IMR-90 (cell line): ENCODE measurements at regions not wholly inside any gene's neighbourhood (a gene's known extent, or its start where the extent isn't known, plus 50 kb on each side); places are given as distances from the start of the nearest gene placed in this dataset.

ENCODE experiments used
- ATAC-seq: fragments of 200-7000 bp; cut with Tn5 transposase; 2 replicates; pipeline ENCODE4 v1.9.1; 2020; ENCODE audit warnings: low read depth, mild to moderate bottlenecking, moderate library complexity
- BruUV-seq: library from RNA; stranded (reverse); fragments of 400-500 nt; replicated peaks from 2 replicates; lab custom pipeline; 2021; lab: Mats Ljungman, UMichigan
- CTCF ChIA-PET: fragments of 300-600 bp; formaldehyde crosslinking; extraction: SDS; loops from one replicate; lab custom pipeline; 2021; ENCODE audit warnings: antibody characterized with exemption; lab: Yijun Ruan, JAX
- POLR2A ChIA-PET: fragments of 300-600 bp; sonication (Branson Sonifier 250); formaldehyde crosslinking; loops from one replicate; lab custom pipeline; 2022; ENCODE audit warnings: antibody characterized with exemption; ENCODE audit not compliant: unreplicated experiment; lab: Charles Lee
- DNase-seq: peaks from one replicate; pipeline ENCODE4 v3.0.0; 2013
- H2AFZ ChIP-seq: replicated peaks from 2 replicates; pipeline ENCODE3; 2013; ENCODE audit warnings: low read length, mild to moderate bottlenecking; ENCODE audit not compliant: poor library complexity
- H2AK5ac ChIP-seq: 2 replicates; pipeline ENCODE4 v1.6.1; 2013; ENCODE audit warnings: low read depth, low read length, inconsistent platforms
- H2AK9ac ChIP-seq: replicated peaks from 2 replicates; pipeline ENCODE3; 2013; ENCODE audit warnings: mild to moderate bottlenecking, low read depth, low read length, moderate library complexity; ENCODE audit not compliant: poor library complexity
- H2BK120ac ChIP-seq: 2 replicates; pipeline ENCODE4 v1.6.1; 2013; ENCODE audit warnings: low read depth, low read length, inconsistent platforms
- H2BK15ac ChIP-seq: 3 replicates; pipeline ENCODE4 v1.6.1; 2013; ENCODE audit warnings: low read depth, low read length, inconsistent platforms
- H2BK20ac ChIP-seq: 2 replicates; pipeline ENCODE4 v1.6.1; 2013; ENCODE audit warnings: low read depth, mild to moderate bottlenecking, inconsistent platforms, low read length, moderate library complexity
- H2BK5ac ChIP-seq: 2 replicates; pipeline ENCODE4 v1.6.1; 2013; ENCODE audit warnings: mild to moderate bottlenecking, low read depth, low read length, inconsistent platforms; ENCODE audit not compliant: poor library complexity, severe bottlenecking
- H3K14ac ChIP-seq: replicated peaks from 2 replicates; pipeline ENCODE4 v1.6.1; 2013; ENCODE audit warnings: low read depth, low read length, inconsistent platforms
- H3K18ac ChIP-seq: 2 replicates; pipeline ENCODE4 v1.6.1; 2013; ENCODE audit warnings: low read depth, low read length, control low read depth
- H3K23ac ChIP-seq: 2 replicates; pipeline ENCODE4 v1.6.1; 2013; ENCODE audit warnings: low read depth, low read length, inconsistent platforms
- H3K27ac ChIP-seq: 2 replicates; pipeline ENCODE4 v1.5.1; 2013; ENCODE audit warnings: mild to moderate bottlenecking, control low read depth, low read length; ENCODE audit not compliant: insufficient read depth
- H3K27me3 ChIP-seq: 2 replicates; pipeline ENCODE4 v1.6.1; 2013; ENCODE audit warnings: low read length; ENCODE audit not compliant: control insufficient read depth, insufficient read depth
- H3K36me3 ChIP-seq: 2 replicates; pipeline ENCODE4 v1.6.1; 2013; ENCODE audit warnings: low read length, mixed read lengths; ENCODE audit not compliant: control insufficient read depth, insufficient read depth
- H3K4ac ChIP-seq: 2 replicates; pipeline ENCODE4 v1.6.1; 2013; ENCODE audit warnings: low read depth, low read length, inconsistent platforms
- H3K4me1 ChIP-seq: 2 replicates; pipeline ENCODE4 v1.6.1; 2013; ENCODE audit warnings: low read length, mixed read lengths; ENCODE audit not compliant: control insufficient read depth, insufficient read depth
- H3K4me2 ChIP-seq: 2 replicates; pipeline ENCODE4 v1.6.1; 2013; ENCODE audit warnings: low read depth, mild to moderate bottlenecking, control low read depth, low read length, moderate library complexity
- H3K4me3 ChIP-seq: 2 replicates; pipeline ENCODE4 v1.5.1; 2013; ENCODE audit warnings: low read depth, mild to moderate bottlenecking, control low read depth, low read length, moderate library complexity; ENCODE audit not compliant: insufficient read depth
- H3K56ac ChIP-seq: 2 replicates; pipeline ENCODE4 v1.6.1; 2013; ENCODE audit warnings: low read length, inconsistent platforms; ENCODE audit not compliant: insufficient read depth; ENCODE audit errors: extremely low read depth
- H3K79me1 ChIP-seq, 2 experiments: 2 replicates each; pipeline ENCODE4 v1.6.1; 2013; ENCODE audit warnings: low read length in 2 of 2, inconsistent platforms in 1 of 2, low read depth in 1 of 2
- H3K9ac ChIP-seq: 2 replicates; pipeline ENCODE4 v1.6.1; 2013; ENCODE audit warnings: low read depth, low read length, control low read depth
- H3K9me1 ChIP-seq: 2 replicates; pipeline ENCODE4 v1.6.1; 2013; ENCODE audit warnings: low read length, inconsistent platforms; ENCODE audit not compliant: insufficient read depth
- H3K9me3 ChIP-seq: 2 replicates; pipeline ENCODE4 v1.6.1; 2013; ENCODE audit warnings: low read length; ENCODE audit not compliant: control insufficient read depth, insufficient read depth
- H4K20me1 ChIP-seq: 2 replicates; pipeline ENCODE4 v1.6.1; 2013; ENCODE audit warnings: low read length, inconsistent platforms; ENCODE audit not compliant: insufficient read depth
- H4K5ac ChIP-seq: 2 replicates; pipeline ENCODE4 v1.6.1; 2013; ENCODE audit warnings: mild to moderate bottlenecking, low read depth, low read length, control low read depth
- H4K8ac ChIP-seq, 2 experiments: 2 replicates each; pipeline ENCODE4 v1.6.1; 2013; ENCODE audit warnings: low read depth in 2 of 2, low read length in 2 of 2, control low read depth in 1 of 2, inconsistent platforms in 1 of 2
- H4K91ac ChIP-seq: 2 replicates; pipeline ENCODE4 v1.6.1; 2013; ENCODE audit warnings: low read depth, low read length, inconsistent platforms; ENCODE audit not compliant: insufficient read depth
- CEBPB ChIP-seq: IDR thresholded peaks from 2 replicates; pipeline ENCODE4 v1.6.1; 2012; ENCODE audit warnings: low read depth, low read length, improper control_type of control experiment
- CHD1 ChIP-seq: IDR thresholded peaks from 2 replicates; pipeline ENCODE4 v1.6.1; 2012; ENCODE audit warnings: low read depth, low read length, improper control_type of control experiment
- FOS ChIP-seq: fragments of 150-350 bp; IDR thresholded peaks from 2 replicates; pipeline ENCODE4 v1.6.1; 2016; ENCODE audit warnings: low read depth, low read length
- MAFK ChIP-seq: IDR thresholded peaks from 2 replicates; pipeline ENCODE4 v1.6.1; 2012; ENCODE audit warnings: low read depth, low read length, improper control_type of control experiment
- MAZ ChIP-seq: IDR thresholded peaks from 2 replicates; pipeline ENCODE4 v1.6.1; 2012; ENCODE audit warnings: low read depth, mild to moderate bottlenecking, low read length, improper control_type of control experiment, moderate library complexity, borderline replicate concordance
- MXI1 ChIP-seq: IDR thresholded peaks from 2 replicates; pipeline ENCODE4 v1.6.1; 2012; ENCODE audit warnings: low read depth, mild to moderate bottlenecking, low read length, moderate library complexity, borderline replicate concordance
- NFE2L2 ChIP-seq: fragments of 150-350 bp; IDR thresholded peaks from 2 replicates; pipeline ENCODE4 v1.6.1; 2016; ENCODE audit warnings: low read depth, mild to moderate bottlenecking, low read length
- POLR2A ChIP-seq: IDR thresholded peaks from 2 replicates; pipeline ENCODE4 v1.6.1; 2012; ENCODE audit warnings: mild to moderate bottlenecking, low read depth, low read length
- RCOR1 ChIP-seq: IDR thresholded peaks from 2 replicates; pipeline ENCODE4 v1.6.1; 2012; ENCODE audit warnings: mild to moderate bottlenecking, low read length, improper control_type of control experiment; ENCODE audit not compliant: insufficient replicate concordance
- RFX5 ChIP-seq: IDR thresholded peaks from 2 replicates; pipeline ENCODE4 v1.8.0; 2012; ENCODE audit warnings: low read depth, mild to moderate bottlenecking, low read length, moderate library complexity
- SMC3 ChIP-seq: fragments of 150-350 bp; IDR thresholded peaks from 2 replicates; pipeline ENCODE4 v1.6.1; 2016; ENCODE audit warnings: low read depth, mild to moderate bottlenecking, antibody characterized with exemption, low read length, moderate library complexity
- dilution Hi-C: fragments of 300-500 bp; cut with HindIII; formaldehyde crosslinking; loops from one replicate; pipeline ENCODE4 v1.14.3; 2018; ENCODE audit warnings: low sequenced_read_pairs; ENCODE audit not compliant: unreplicated experiment
- in situ Hi-C: fragments of 300-500 bp; cut with MboI; formaldehyde crosslinking; loops from 3 replicates; pipeline ENCODE4 v1.14.3; 2019; ENCODE audit warnings: low sequenced_read_pairs, inconsistent platforms, mixed read lengths
- intact Hi-C: fragments of 100-400 bp; cut with micrococcal nuclease; formaldehyde crosslinking; loops from 2 replicates; pipeline ENCODE4 v1.10.0; 2022
- TF ChIP-seq, protein P1 (sequence below): fragments of 150-350 bp; IDR thresholded peaks from 2 replicates; pipeline ENCODE4 v1.6.1; 2017; ENCODE audit warnings: mild to moderate bottlenecking, antibody characterized with exemption, low read length, low read depth
- TF ChIP-seq, protein P2 (sequence below): fragments of 150-350 bp; IDR thresholded peaks from 2 replicates; pipeline ENCODE4 v1.6.1; 2016; ENCODE audit warnings: low read depth, mild to moderate bottlenecking, low read length, moderate library complexity, borderline replicate concordance
- TF ChIP-seq, protein P3 (sequence below): conservative IDR thresholded peaks from 2 replicates; pipeline ENCODE4 v1.5.1; 2012; ENCODE audit warnings: mild to moderate bottlenecking, low read depth, low read length, improper control_type of control experiment

DNA sequence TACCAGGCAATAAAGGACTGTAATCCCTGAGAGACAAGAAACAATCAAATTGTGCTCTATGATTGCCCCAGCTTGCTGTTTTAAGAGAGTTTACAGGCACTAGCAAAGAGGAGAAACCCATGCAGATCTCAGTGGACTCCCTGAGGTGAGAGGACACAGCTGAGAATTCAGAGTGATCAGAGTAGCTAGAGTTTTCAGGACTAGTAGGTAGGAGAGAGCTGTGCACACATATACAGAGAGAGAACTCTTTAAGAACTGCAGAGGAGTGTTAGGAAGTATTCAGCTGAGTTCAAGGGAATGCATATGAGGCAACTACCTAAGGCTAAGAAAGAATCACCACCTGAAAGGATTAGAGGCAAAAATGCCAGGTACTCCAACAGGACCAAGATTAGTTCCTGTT lies 904.8 kb downstream of the CDH8 start:
- ChIA-PET POLR2A (no interaction called here), CTCF (no interaction called here)
- no peak overlapping the region for H4K8ac ChIP-seq
- H3K4me1 ChIP-seq = no peaks in the 10 kb centered on the region
- no peak overlapping the region for H3K4me2 ChIP-seq
- no peak overlapping the region for H4K91ac ChIP-seq
- no peak overlapping the region for H3K56ac ChIP-seq
- in situ Hi-C loops (no loop called here), intact Hi-C loops (no loop called here), dilution Hi-C loops (no loop called here)
- TF ChIP-seq, protein P1, sequence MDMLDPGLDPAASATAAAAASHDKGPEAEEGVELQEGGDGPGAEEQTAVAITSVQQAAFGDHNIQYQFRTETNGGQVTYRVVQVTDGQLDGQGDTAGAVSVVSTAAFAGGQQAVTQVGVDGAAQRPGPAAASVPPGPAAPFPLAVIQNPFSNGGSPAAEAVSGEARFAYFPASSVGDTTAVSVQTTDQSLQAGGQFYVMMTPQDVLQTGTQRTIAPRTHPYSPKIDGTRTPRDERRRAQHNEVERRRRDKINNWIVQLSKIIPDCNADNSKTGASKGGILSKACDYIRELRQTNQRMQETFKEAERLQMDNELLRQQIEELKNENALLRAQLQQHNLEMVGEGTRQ = no peak
- TF ChIP-seq MAFK = no peak
- TF ChIP-seq CEBPB = no peak
- TF ChIP-seq MXI1 = no peak
- TF ChIP-seq, protein P2, sequence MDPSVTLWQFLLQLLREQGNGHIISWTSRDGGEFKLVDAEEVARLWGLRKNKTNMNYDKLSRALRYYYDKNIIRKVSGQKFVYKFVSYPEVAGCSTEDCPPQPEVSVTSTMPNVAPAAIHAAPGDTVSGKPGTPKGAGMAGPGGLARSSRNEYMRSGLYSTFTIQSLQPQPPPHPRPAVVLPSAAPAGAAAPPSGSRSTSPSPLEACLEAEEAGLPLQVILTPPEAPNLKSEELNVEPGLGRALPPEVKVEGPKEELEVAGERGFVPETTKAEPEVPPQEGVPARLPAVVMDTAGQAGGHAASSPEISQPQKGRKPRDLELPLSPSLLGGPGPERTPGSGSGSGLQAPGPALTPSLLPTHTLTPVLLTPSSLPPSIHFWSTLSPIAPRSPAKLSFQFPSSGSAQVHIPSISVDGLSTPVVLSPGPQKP = no peak
- TF ChIP-seq, protein P3, sequence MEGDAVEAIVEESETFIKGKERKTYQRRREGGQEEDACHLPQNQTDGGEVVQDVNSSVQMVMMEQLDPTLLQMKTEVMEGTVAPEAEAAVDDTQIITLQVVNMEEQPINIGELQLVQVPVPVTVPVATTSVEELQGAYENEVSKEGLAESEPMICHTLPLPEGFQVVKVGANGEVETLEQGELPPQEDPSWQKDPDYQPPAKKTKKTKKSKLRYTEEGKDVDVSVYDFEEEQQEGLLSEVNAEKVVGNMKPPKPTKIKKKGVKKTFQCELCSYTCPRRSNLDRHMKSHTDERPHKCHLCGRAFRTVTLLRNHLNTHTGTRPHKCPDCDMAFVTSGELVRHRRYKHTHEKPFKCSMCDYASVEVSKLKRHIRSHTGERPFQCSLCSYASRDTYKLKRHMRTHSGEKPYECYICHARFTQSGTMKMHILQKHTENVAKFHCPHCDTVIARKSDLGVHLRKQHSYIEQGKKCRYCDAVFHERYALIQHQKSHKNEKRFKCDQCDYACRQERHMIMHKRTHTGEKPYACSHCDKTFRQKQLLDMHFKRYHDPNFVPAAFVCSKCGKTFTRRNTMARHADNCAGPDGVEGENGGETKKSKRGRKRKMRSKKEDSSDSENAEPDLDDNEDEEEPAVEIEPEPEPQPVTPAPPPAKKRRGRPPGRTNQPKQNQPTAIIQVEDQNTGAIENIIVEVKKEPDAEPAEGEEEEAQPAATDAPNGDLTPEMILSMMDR = no peak
- no peak for TF ChIP-seq NFE2L2
- TF ChIP-seq RCOR1 = no peak
- no peak for TF ChIP-seq CHD1
- no peak for TF ChIP-seq POLR2A
- no peak for TF ChIP-seq MAZ
- TF ChIP-seq RFX5 = no peak
- no peak for TF ChIP-seq FOS
- TF ChIP-seq SMC3 = no peak
- BruUV-seq = no TSS peak
- H3K4me3 ChIP-seq = no peak overlapping the region
- no peak overlapping the region for H2BK15ac ChIP-seq
- peaks cover 5% of the 10 kb centered on the region; the same call in 1 of the 2 replicates for H3K9me3 ChIP-seq
- H4K20me1 ChIP-seq = no peaks in the 10 kb centered on the region
- H2BK20ac ChIP-seq = no peak overlapping the region
- no peak overlapping the region for H3K9ac ChIP-seq
- no peak overlapping the region for H4K5ac ChIP-seq
- no peaks in the 10 kb centered on the region for H3K79me1 ChIP-seq
- no peaks in the 10 kb centered on the region for H3K9me1 ChIP-seq
- H3K36me3 ChIP-seq = no peaks in the 10 kb centered on the region
- no peak overlapping the region for H2BK120ac ChIP-seq
- no peak overlapping the region for H3K14ac ChIP-seq
- no peak overlapping the region for H3K18ac ChIP-seq
- no peak overlapping the region for H2AK9ac ChIP-seq
- ATAC-seq (no peak), DNase-seq (no peak)
- no peak overlapping the region for H2AK5ac ChIP-seq
- H3K27me3 ChIP-seq = no peaks in the 10 kb centered on the region
- H2AFZ ChIP-seq = no peak overlapping the region
- H2BK5ac ChIP-seq = no peak overlapping the region
- H3K4ac ChIP-seq = no peak overlapping the region
- H3K23ac ChIP-seq = no peak overlapping the region
- no peak overlapping the region for H3K27ac ChIP-seq
